SK-N-SH (cell line): ENCODE measurements at regions not wholly inside any gene's neighbourhood (a gene's known extent, or its start where the extent isn't known, plus 50 kb on each side); places are given as distances from the start of the nearest gene placed in this dataset.

ENCODE experiments used
- CTCF ChIA-PET: fragments of 300-600, 350-600 bp; formaldehyde crosslinking; extraction: SDS; loops from one replicate; lab custom pipeline; 2021; lab: Yijun Ruan, JAX
- POLR2A ChIA-PET: fragments of 350-600 bp; sonication (Branson Sonifier 250); formaldehyde crosslinking; extraction: SDS; loops from one replicate; lab custom pipeline; 2020; ENCODE audit warnings: antibody characterized with exemption, inconsistent platforms; lab: Yijun Ruan, JAX
- DNase-seq: peaks from one replicate; pipeline ENCODE4 v3.0.0; 2012
- H2AFZ ChIP-seq: fragments of 200-600 bp; sonication (generic); 2 replicates; pipeline ENCODE4 v1.8.1; 2016; ENCODE audit warnings: antibody characterized with exemption, mild to moderate bottlenecking, low read depth
- H3F3A ChIP-seq: fragments of 200-600 bp; sonication (generic); replicated peaks from 2 replicates; pipeline ENCODE3; 2016; ENCODE audit warnings: antibody characterized with exemption, mild to moderate bottlenecking; ENCODE audit not compliant: insufficient read depth
- H3K27ac ChIP-seq, 2 experiments: fragments of 200-500 bp in 1 of 2; fragments of 200-600 bp in 1 of 2; sonication (Bioruptor generic) in 1 of 2; sonication (generic), shearing (Covaris generic) in 1 of 2; 2 replicates each; pipeline versions ENCODE4 v1.5.1 to v1.6.1; 2014 to 2016; ENCODE audit warnings: low read depth in 2 of 2, inconsistent platforms in 1 of 2, low read length in 1 of 2, mild to moderate bottlenecking in 1 of 2, mixed read lengths in 1 of 2
- H3K27me3 ChIP-seq: fragments of 200-600 bp; sonication (generic), shearing (Covaris generic); 2 replicates; pipeline ENCODE4 v1.6.1; 2016; ENCODE audit warnings: mixed run types; ENCODE audit not compliant: insufficient read depth
- H3K36me3 ChIP-seq, 2 experiments: fragments of 200-500 bp in 1 of 2; fragments of 200-600 bp in 1 of 2; sonication (Bioruptor generic) in 1 of 2; sonication (generic) in 1 of 2; replicated peaks in 1 of 2; 2 replicates each; pipeline versions ENCODE3 to v1.5.1; 2014 to 2016; ENCODE audit warnings: low read length in 1 of 2, mild to moderate bottlenecking in 1 of 2; ENCODE audit not compliant: insufficient read depth in 2 of 2, control insufficient read depth in 1 of 2
- H3K4me1 ChIP-seq, 2 experiments: fragments of 200-500 bp in 1 of 2; fragments of 200-600 bp in 1 of 2; sonication (Bioruptor generic) in 1 of 2; sonication (generic), shearing (Covaris generic) in 1 of 2; 2 replicates each; pipeline versions ENCODE4 v1.5.1 to v1.6.1; 2014 to 2016; ENCODE audit warnings: low read depth in 1 of 2, low read length in 1 of 2, mixed run types in 1 of 2; ENCODE audit not compliant: insufficient read depth in 2 of 2, control insufficient read depth in 1 of 2
- H3K4me2 ChIP-seq: fragments of 200-600 bp; sonication (generic), shearing (Covaris generic); 2 replicates; pipeline ENCODE4 v1.6.1; 2017; ENCODE audit warnings: mixed run types
- H3K4me3 ChIP-seq, 2 experiments: fragments of 200-500 bp in 1 of 2; fragments of 200-600 bp in 1 of 2; sonication (Bioruptor generic) in 1 of 2; sonication (generic), shearing (Covaris generic) in 1 of 2; 2 replicates each; pipeline versions ENCODE4 v1.5.1 to v1.8.1; 2014 to 2016; ENCODE audit warnings: low read depth in 2 of 2, inconsistent platforms in 1 of 2, low read length in 1 of 2, mild to moderate bottlenecking in 1 of 2, mixed read lengths in 1 of 2, moderate library complexity in 1 of 2
- H3K79me2 ChIP-seq: fragments of 200-600 bp; sonication (generic); 2 replicates; pipeline ENCODE4 v1.8.1; 2017; ENCODE audit warnings: mild to moderate bottlenecking; ENCODE audit not compliant: insufficient read depth
- H3K9ac ChIP-seq: fragments of 200-600 bp; sonication (generic); 2 replicates; pipeline ENCODE4 v1.6.1; 2017; ENCODE audit warnings: mixed run types
- H3K9me2 ChIP-seq: fragments of 200-600 bp; sonication (generic); 2 replicates; pipeline ENCODE4 v1.6.1; 2017; ENCODE audit warnings: mixed run types
- H3K9me3 ChIP-seq: fragments of 200-600 bp; sonication (generic); 2 replicates; pipeline ENCODE4 v1.6.1; 2017; ENCODE audit warnings: mixed run types, mild to moderate bottlenecking, moderate library complexity
- H4K20me1 ChIP-seq: fragments of 200-600 bp; sonication (generic); 2 replicates; pipeline ENCODE4 v1.6.1; 2017; ENCODE audit warnings: mild to moderate bottlenecking, mixed run types; ENCODE audit not compliant: insufficient read depth
- EZH2phosphoT487 ChIP-seq: fragments of 200-600 bp; sonication (generic); IDR thresholded peaks from 2 replicates; pipeline ENCODE4 v1.6.1; 2017; ENCODE audit warnings: low read depth, mixed run types, mild to moderate bottlenecking, antibody characterized with exemption, moderate library complexity, borderline replicate concordance
- FOXJ3 ChIP-seq: sonication (generic); formaldehyde crosslinking; IDR thresholded peaks from 2 replicates; pipeline ENCODE4 v1.5.1; 2020; ENCODE audit warnings: mild to moderate bottlenecking, missing genetic modification reagents
- FOXM1 ChIP-seq: IDR thresholded peaks from 2 replicates; pipeline ENCODE4 v1.4.0; 2012; ENCODE audit warnings: low read depth, mild to moderate bottlenecking
- GABPA ChIP-seq: IDR thresholded peaks from 2 replicates; pipeline ENCODE4 v1.4.0; 2012; ENCODE audit warnings: low read depth, mild to moderate bottlenecking
- IRF3 ChIP-seq: fragments of 150-350 bp; IDR thresholded peaks from 2 replicates; pipeline ENCODE4 v1.6.1; 2016; ENCODE audit warnings: mild to moderate bottlenecking, low read depth, low read length
- MEF2A ChIP-seq: IDR thresholded peaks from 2 replicates; pipeline ENCODE4 v1.4.0; 2012; ENCODE audit warnings: low read depth, borderline replicate concordance
- NRF1 ChIP-seq: IDR thresholded peaks from 2 replicates; pipeline ENCODE4 v1.6.1; 2012; ENCODE audit warnings: low read depth, mild to moderate bottlenecking, low read length
- RAD21 ChIP-seq: IDR thresholded peaks from 2 replicates; pipeline ENCODE4 v1.6.1; 2012; ENCODE audit warnings: mild to moderate bottlenecking, low read length
- RXRA ChIP-seq: IDR thresholded peaks from 2 replicates; pipeline ENCODE4 v1.4.0; 2012; ENCODE audit warnings: low read depth, mild to moderate bottlenecking, borderline replicate concordance
- SIN3A ChIP-seq: IDR thresholded peaks from 2 replicates; pipeline ENCODE4 v1.6.1; 2012; ENCODE audit warnings: low read depth, mild to moderate bottlenecking, low read length, moderate library complexity, borderline replicate concordance
- SMC3 ChIP-seq: IDR thresholded peaks from 2 replicates; pipeline ENCODE4 v1.6.1; 2012; ENCODE audit warnings: low read depth, low read length, improper control_type of control experiment
- USF1 ChIP-seq: IDR thresholded peaks from 2 replicates; pipeline ENCODE4 v1.4.0; 2012; ENCODE audit warnings: low read depth, borderline replicate concordance
- USF2 ChIP-seq: fragments of 150-350 bp; IDR thresholded peaks from 2 replicates; pipeline ENCODE4 v1.6.1; 2017; ENCODE audit warnings: antibody characterized with exemption, low read length, low read depth, borderline replicate concordance
- YY1 ChIP-seq: IDR thresholded peaks from 2 replicates; pipeline ENCODE4 v1.4.0; 2012; ENCODE audit warnings: low read depth, mild to moderate bottlenecking
- ZBTB33 ChIP-seq: IDR thresholded peaks from 2 replicates; pipeline ENCODE4 v1.4.0; 2012; ENCODE audit warnings: low read depth, borderline replicate concordance
- WGBS: methylation state at CpG from one replicate; pipeline ENCODE4 v1.1.6; 2017; ENCODE audit warnings: low lambda C conversion rate; 5-methylcytosine and 5-hydroxymethylcytosine counted together
- TF ChIP-seq, protein P1 (sequence below): IDR thresholded peaks from 2 replicates; pipeline ENCODE4; 2012

GRCh38 chr2:119066272-119066804 lies 92.2 kb downstream of the C1QL2 start:
- DNase-seq = no peak
- H3K4me1 ChIP-seq = no peaks in the 10 kb centered on the region
- H3K36me3 ChIP-seq = no peaks in the 10 kb centered on the region
- H3K4me2 ChIP-seq = no peak overlapping the region
- 25% methylated on average over 2 of the region's 2 CpGs for WGBS
- no peak overlapping the region for H2AFZ ChIP-seq
- H3K9me2 ChIP-seq = no peaks in the 10 kb centered on the region
- CTCF ChIA-PET = interaction anchor here (0.6 kb wide), 1 partner anchor 28 kb away, joined by 3 read pairs; no protein-coding TSS in a partner anchor
- no peak overlapping the region for H3K9ac ChIP-seq
- no peak for TF ChIP-seq USF1
- TF ChIP-seq, all 33 proteins: peak for 0
- Histone ChIP-seq H3K79me2 (no peaks in the 10 kb centered on the region), H3K27ac (no peak overlapping the region), H3K4me3 (no peak overlapping the region), H3K27me3 (no peaks in the 10 kb centered on the region), H4K20me1 (no peaks in the 10 kb centered on the region), H3K9me3 (no peaks in the 10 kb centered on the region), H3F3A (no peaks in the 10 kb centered on the region)
- POLR2A ChIA-PET = no interaction called here

DNA sequence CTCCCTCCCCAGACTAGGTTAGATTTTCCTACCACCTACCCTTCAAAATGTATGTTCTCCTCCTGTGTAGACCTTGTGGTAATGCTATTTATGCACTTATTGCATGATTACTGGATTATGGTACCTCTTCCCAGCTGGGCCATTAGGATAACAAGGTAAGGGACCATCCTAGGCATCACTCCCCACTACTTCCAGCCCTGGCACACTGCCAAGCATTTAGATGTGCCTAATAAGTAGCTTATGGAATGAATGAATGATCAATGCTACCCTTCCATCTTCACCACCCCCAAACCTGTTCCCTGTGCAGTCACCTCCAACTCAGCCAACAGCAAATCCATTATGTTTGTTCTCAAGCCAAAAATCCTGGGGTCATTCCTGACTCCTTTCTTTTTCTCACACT lies 93.4 kb downstream of the C1QL2 start:
- ChIA-PET POLR2A (no interaction called here), CTCF (no interaction called here)
- Histone ChIP-seq H3K4me1 (no peaks in the 10 kb centered on the region), H3K27me3 (no peaks in the 10 kb centered on the region), H3K9me2 (no peaks in the 10 kb centered on the region), H3K79me2 (no peaks in the 10 kb centered on the region), H4K20me1 (no peaks in the 10 kb centered on the region), H3K9ac (no peak overlapping the region), H3K36me3 (no peaks in the 10 kb centered on the region), H2AFZ (no peak overlapping the region), H3K4me2 (no peak overlapping the region), H3F3A (no peaks in the 10 kb centered on the region), H3K4me3 (no peak overlapping the region), H3K27ac (no peak overlapping the region), H3K9me3 (no peaks in the 10 kb centered on the region)
- no peak for TF ChIP-seq NRF1
- TF ChIP-seq SMC3 = no peak
- TF ChIP-seq SIN3A = no peak
- no peak for TF ChIP-seq ZBTB33
- no peak for TF ChIP-seq IRF3
- TF ChIP-seq USF2 = no peak
- TF ChIP-seq MEF2A = no peak
- no peak for TF ChIP-seq FOXM1
- no peak for TF ChIP-seq RAD21
- TF ChIP-seq YY1 = no peak
- TF ChIP-seq FOXJ3 = no peak
- no peak for TF ChIP-seq RXRA
- TF ChIP-seq, protein P1, sequence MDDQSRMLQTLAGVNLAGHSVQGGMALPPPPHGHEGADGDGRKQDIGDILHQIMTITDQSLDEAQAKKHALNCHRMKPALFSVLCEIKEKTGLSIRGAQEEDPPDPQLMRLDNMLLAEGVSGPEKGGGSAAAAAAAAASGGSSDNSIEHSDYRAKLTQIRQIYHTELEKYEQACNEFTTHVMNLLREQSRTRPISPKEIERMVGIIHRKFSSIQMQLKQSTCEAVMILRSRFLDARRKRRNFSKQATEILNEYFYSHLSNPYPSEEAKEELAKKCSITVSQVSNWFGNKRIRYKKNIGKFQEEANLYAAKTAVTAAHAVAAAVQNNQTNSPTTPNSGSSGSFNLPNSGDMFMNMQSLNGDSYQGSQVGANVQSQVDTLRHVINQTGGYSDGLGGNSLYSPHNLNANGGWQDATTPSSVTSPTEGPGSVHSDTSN = no peak
- TF ChIP-seq USF1 = no peak
- TF ChIP-seq GABPA = no peak
- no peak for TF ChIP-seq EZH2phosphoT487
- DNase-seq = no peak
